Peyer's patch (tissue), 4 donors: ENCODE measurements at regions not wholly inside any gene's neighbourhood (a gene's known extent, or its start where the extent isn't known, plus 50 kb on each side); places are given as distances from the start of the nearest gene placed in this dataset.
"Not testable (repeated sequence)": the region's sequence is repeated elsewhere in the genome, so short reads cannot be mapped to it uniquely, and the experiment has no call there.

Experiments
- DNase-seq, 3 donors: peaks; one replicate each; pipeline ENCODE4 v3.0.0-alpha.2; 2017 to 2019
- H3K27ac ChIP-seq, 4 donors: fragments of 200-600 bp; sonication (generic); one replicate each; pipeline ENCODE4 v1.5.1; 2016 to 2019
- H3K27me3 ChIP-seq, 2 donors: fragments of 200-600 bp; sonication (generic); one replicate each; pipeline ENCODE4 v1.5.1; 2019
- H3K36me3 ChIP-seq, 3 donors: fragments of 200-600 bp; sonication (generic); one replicate each; pipeline ENCODE4 v1.5.1; 2016 to 2019
- H3K4me1 ChIP-seq, 4 donors: fragments of 200-600 bp; sonication (generic); one replicate each; pipeline ENCODE4 v1.5.1; 2016 to 2019
- H3K4me3 ChIP-seq, 4 donors: fragments of 200-600 bp; sonication (generic); 1 replicate in 3 of 4; 2 replicates in 1 of 4; pipeline ENCODE4 v1.5.1; 2016 to 2019; ENCODE audit warnings: mild to moderate bottlenecking in 1 of 4
- H3K9me3 ChIP-seq, 4 donors: fragments of 200-600 bp; sonication (generic); one replicate each; pipeline ENCODE4 v1.5.1; 2016 to 2019; ENCODE audit warnings: mild to moderate bottlenecking in 1 of 4
- POLR2A ChIP-seq, 2 donors: fragments of 450-650 bp; IDR thresholded peaks; one replicate each; pipeline ENCODE4 v1.5.1; 2017; ENCODE audit warnings: antibody characterized with exemption in 2 of 2, mild to moderate bottlenecking in 2 of 2, moderate library complexity in 2 of 2
- TF ChIP-seq, protein P1 (sequence below), 6 experiments: fragments of 450-650 bp in 4 of 6; fragments of 200-600 bp in 2 of 6; sonication (generic) in 1 of 6; IDR thresholded peaks; one replicate each; pipeline ENCODE4 v1.5.1; 2017 to 2019; ENCODE audit warnings: antibody characterized with exemption in 6 of 6, mild to moderate bottlenecking in 3 of 6, moderate library complexity in 1 of 6

DNA sequence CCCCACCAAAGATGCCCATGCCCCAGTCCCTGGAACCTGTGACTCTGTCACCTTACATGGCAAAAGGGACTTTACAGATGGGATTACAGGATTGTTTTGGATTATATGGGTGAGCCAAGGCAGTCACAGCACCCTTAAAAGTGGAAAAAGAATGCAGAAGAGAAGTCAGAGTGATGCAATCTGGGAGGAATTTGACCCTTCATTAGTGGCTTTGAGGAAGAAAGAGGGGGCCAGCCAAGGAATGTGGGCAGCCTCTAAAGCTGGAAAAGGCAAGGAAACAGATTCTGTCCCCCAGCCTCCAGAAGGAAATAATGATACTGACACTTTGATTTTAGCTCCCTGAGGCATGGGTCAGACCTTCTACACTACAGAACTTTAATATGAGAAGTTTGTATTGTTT lies 257.3 kb upstream of the ISX start:
- no peak overlapping the region for H3K27ac ChIP-seq
- DNase-seq = no peak
- no peaks in the 10 kb centered on the region for H3K27me3 ChIP-seq
- no peaks in the 10 kb centered on the region for H3K36me3 ChIP-seq
- TF ChIP-seq, protein P1, sequence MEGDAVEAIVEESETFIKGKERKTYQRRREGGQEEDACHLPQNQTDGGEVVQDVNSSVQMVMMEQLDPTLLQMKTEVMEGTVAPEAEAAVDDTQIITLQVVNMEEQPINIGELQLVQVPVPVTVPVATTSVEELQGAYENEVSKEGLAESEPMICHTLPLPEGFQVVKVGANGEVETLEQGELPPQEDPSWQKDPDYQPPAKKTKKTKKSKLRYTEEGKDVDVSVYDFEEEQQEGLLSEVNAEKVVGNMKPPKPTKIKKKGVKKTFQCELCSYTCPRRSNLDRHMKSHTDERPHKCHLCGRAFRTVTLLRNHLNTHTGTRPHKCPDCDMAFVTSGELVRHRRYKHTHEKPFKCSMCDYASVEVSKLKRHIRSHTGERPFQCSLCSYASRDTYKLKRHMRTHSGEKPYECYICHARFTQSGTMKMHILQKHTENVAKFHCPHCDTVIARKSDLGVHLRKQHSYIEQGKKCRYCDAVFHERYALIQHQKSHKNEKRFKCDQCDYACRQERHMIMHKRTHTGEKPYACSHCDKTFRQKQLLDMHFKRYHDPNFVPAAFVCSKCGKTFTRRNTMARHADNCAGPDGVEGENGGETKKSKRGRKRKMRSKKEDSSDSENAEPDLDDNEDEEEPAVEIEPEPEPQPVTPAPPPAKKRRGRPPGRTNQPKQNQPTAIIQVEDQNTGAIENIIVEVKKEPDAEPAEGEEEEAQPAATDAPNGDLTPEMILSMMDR (IDR thresholded peaks at IDR 0.05) = no peak
- TF ChIP-seq POLR2A (IDR thresholded peaks at IDR 0.05) = no peak
- H3K4me1 ChIP-seq = no peaks in the 10 kb centered on the region
- no peaks in the 10 kb centered on the region for H3K9me3 ChIP-seq
- H3K4me3 ChIP-seq = no peak overlapping the region

DNA sequence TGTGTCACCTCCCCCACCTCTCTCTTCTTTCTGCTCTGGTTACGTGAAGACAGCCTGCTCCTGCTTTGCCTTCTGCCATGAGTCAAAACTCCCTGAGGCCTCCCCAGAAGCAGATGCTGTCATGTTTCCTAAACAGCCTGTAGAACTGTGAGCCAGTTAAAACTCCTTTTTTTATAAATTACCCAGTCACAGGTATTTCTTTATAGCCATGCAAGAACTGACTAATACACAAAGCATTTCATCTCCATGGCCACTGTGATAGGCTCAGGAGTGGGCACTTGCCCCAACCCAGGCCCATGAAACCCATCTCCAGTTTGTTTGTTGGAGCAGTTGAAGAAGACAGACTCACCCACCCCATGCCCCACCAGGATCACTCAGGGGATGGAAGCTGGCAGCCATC lies 253.3 kb upstream of the ISX start:
- no peak overlapping the region for H3K4me3 ChIP-seq
- TF ChIP-seq, protein P1 (IDR thresholded peaks at IDR 0.05) = no peak
- no peak for TF ChIP-seq POLR2A (IDR thresholded peaks at IDR 0.05)
- H3K27ac ChIP-seq = no peak overlapping the region
- H3K9me3 ChIP-seq = no peaks in the 10 kb centered on the region
- H3K36me3 ChIP-seq = no peaks in the 10 kb centered on the region
- no peaks in the 10 kb centered on the region for H3K27me3 ChIP-seq
- DNase-seq = no peak
- no peaks in the 10 kb centered on the region for H3K4me1 ChIP-seq

DNA sequence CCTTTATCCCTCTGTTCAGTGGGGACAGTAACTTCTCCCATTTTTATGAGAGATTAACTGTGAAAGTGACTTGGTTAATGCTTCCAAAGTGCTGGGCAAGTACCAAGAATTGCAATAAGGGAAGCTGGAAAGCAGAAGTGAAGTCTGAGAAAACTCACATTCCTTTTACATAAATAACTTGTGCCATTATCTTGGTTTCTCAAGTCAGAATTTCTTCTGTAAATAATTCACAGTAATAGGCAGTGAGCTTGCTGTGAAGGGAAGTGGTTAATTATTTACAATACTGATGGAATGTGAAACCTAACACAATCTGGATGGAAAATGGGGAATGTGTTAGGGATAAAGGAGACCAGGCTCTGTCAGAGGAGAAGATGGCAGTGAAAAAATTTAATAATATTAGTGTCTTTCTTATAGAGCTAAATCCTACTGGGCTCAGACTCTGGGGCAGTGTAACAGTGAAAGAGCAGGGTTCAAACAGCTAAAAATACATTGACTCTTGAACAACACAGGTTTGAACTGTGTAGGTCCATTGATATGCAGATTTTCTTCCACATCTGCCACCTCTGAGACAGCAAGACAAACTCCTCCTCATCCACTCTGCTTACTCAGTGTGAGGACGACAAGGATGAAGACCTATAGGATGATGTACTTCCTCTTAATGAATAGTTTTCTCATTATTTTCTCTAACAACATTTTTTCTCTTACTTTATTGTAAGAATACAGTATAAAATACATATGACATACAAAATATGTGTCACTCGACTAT lies 251.5 kb upstream of the ISX start:
- Histone ChIP-seq H3K36me3 (no peaks in the 10 kb centered on the region), H3K4me3 (no peak overlapping the region), H3K9me3 (no peaks in the 10 kb centered on the region), H3K4me1 (no peaks in the 10 kb centered on the region), H3K27me3 (no peaks in the 10 kb centered on the region), H3K27ac (no peak overlapping the region)
- DNase-seq = no peak
- TF ChIP-seq, protein P1 (IDR thresholded peaks at IDR 0.05) = no peak

DNA sequence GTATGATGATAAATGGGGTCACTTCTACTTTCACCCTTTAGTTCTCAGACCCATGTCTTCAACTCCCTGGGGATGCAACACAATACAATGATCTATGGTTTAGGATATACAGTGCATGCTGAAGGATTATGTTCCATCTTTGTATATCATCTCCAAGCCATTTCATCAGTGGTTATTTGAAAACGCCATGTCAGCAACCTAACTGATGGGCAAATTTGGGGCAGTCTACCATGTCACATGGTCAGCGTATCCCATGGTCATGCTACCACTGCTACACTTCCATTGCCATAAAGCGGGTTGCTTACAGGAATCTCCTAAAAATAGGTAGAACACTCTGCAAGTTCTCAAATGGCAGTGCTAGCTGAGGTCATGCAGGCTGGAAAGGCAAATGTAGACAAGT lies 236.5 kb upstream of the ISX start:
- no peak for TF ChIP-seq POLR2A (IDR thresholded peaks at IDR 0.05)
- TF ChIP-seq, protein P1 (IDR thresholded peaks at IDR 0.05) = no peak
- no peak for DNase-seq

DNA sequence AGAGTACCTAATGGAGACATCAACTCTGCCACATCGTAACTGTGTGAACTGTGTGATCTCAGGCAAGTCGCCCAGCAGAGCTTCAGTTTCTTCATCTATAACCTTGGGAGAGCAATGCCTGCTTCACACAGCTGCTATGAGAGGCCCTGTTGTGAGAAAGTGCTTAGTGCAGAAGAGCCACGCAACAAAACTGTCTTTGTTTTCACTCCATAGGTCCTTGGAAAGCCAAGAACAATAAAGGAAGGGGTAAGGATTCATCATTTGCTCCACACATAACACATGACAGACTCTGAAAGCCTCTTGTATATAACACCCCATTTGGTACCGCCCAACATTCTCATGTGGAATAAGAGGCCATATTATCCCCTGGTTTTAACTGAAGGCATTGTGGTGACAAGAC lies 231.9 kb upstream of the ISX start:
- Histone ChIP-seq H3K4me3 (no peak overlapping the region), H3K27ac (no peak overlapping the region), H3K36me3 (no peaks in the 10 kb centered on the region), H3K4me1 (no peaks in the 10 kb centered on the region), H3K9me3 (no peaks in the 10 kb centered on the region), H3K27me3 (no peaks in the 10 kb centered on the region)
- no peak for DNase-seq
- TF ChIP-seq POLR2A (IDR thresholded peaks at IDR 0.05) = no peak
- TF ChIP-seq, protein P1 (IDR thresholded peaks at IDR 0.05) = no peak

More for the DNA sequence above, 236.5 kb upstream of the ISX start:
- H3K27me3 ChIP-seq = no peaks in the 10 kb centered on the region
- H3K9me3 ChIP-seq = no peaks in the 10 kb centered on the region
- no peaks in the 10 kb centered on the region for H3K4me1 ChIP-seq
- no peak overlapping the region for H3K27ac ChIP-seq
- H3K36me3 ChIP-seq = no peaks in the 10 kb centered on the region
- H3K4me3 ChIP-seq = no peak overlapping the region

DNA sequence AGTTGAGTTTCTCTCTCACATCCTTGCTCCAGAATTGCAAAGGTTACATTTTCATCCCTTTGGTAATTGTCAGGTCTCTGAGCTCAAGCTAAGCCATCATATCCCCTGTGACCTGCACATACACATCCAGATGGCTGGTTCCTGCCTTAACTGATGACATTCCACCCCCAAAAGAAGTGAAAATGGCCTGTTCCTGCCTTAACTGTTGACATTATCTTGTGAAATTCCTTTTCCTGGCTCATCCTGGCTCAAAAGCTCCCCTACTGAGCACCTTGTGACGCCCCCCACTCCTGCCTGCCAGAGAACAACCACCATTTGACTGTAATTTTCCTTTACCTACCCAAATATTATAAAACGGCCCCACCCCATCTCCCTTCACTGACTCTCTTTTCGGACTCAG lies 231.4 kb upstream of the ISX start:
- H3K27ac ChIP-seq, H3K27me3 ChIP-seq, DNase-seq, H3K4me3 ChIP-seq, H3K9me3 ChIP-seq, H3K36me3 ChIP-seq, H3K4me1 ChIP-seq: not testable (repeated sequence)
